ENCODE measurements at regions not wholly inside any gene's neighbourhood (a gene's known extent, or its start where the extent isn't known, plus 50 kb on each side); places are given as distances from the start of the nearest gene placed in this dataset.

DNA sequence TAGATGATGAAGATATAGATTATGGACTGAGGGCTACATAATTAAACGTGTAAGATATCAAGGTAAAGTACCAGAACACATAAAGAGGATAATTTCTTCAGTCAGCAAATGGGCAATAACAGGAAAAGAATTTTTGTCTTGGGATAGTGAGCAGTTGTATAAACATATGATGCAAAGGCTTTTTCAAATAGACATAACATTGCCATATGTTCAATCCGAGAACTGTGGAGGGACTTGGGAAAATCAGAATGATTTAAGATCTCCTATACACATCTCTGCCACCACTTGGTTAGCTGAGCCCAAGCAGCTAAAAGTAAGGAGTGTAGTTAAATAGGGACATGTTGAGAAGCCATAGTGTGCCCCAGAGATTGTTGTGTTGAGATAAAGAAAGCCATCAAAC is 287.6 kb upstream of the ZNF521 start:
- TF ChIP-seq POLR2AphosphoS5 (IDR thresholded peaks at IDR 0.05) (no peak), POLR2A (IDR thresholded peaks at IDR 0.05) (no peak), EP300 (IDR thresholded peaks at IDR 0.05) (no peak)
- TF ChIP-seq, protein P1, sequence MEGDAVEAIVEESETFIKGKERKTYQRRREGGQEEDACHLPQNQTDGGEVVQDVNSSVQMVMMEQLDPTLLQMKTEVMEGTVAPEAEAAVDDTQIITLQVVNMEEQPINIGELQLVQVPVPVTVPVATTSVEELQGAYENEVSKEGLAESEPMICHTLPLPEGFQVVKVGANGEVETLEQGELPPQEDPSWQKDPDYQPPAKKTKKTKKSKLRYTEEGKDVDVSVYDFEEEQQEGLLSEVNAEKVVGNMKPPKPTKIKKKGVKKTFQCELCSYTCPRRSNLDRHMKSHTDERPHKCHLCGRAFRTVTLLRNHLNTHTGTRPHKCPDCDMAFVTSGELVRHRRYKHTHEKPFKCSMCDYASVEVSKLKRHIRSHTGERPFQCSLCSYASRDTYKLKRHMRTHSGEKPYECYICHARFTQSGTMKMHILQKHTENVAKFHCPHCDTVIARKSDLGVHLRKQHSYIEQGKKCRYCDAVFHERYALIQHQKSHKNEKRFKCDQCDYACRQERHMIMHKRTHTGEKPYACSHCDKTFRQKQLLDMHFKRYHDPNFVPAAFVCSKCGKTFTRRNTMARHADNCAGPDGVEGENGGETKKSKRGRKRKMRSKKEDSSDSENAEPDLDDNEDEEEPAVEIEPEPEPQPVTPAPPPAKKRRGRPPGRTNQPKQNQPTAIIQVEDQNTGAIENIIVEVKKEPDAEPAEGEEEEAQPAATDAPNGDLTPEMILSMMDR (IDR thresholded peaks at IDR 0.05): no peak
